IPS DF 4.7 (cell line): ENCODE measurements at regions not wholly inside any gene's neighbourhood (a gene's known extent, or its start where the extent isn't known, plus 50 kb on each side); places are given as distances from the start of the nearest gene placed in this dataset.
"Not testable (repeated sequence)": the region's sequence is repeated elsewhere in the genome, so short reads cannot be mapped to it uniquely, and the experiment has no call there.

Experiments used
- DNase-seq: peaks from one replicate; pipeline ENCODE4 v3.0.0-alpha.2; 2013; ENCODE audit warnings: low spot score; ENCODE audit errors: extremely low read depth

- DNase-seq: peak; percentile 38
These were observed 167.2 kb downstream of the TBC1D2B start for GRCh38 chr15:77910030-77910911.

- DNase-seq: no peak
These were observed 168.2 kb downstream of the TBC1D2B start for GRCh38 chr15:77909182-77909940.

GRCh38 chr15:77908752-77909111, 168.8 kb downstream of the TBC1D2B start:
- DNase-seq: not testable (repeated sequence)

GRCh38 chr15:77907824-77908751, 169.4 kb downstream of the TBC1D2B start:
- no peak for DNase-seq

GRCh38 chr15:77906062-77906990, 171.2 kb downstream of the TBC1D2B start:
- not testable (repeated sequence) for DNase-seq

GRCh38 chr15:77905301-77905920, 172.1 kb downstream of the TBC1D2B start:
- no peak for DNase-seq

- DNase-seq: no peak
These were observed 172.6 kb downstream of the TBC1D2B start for GRCh38 chr15:77904901-77905300.

GRCh38 chr15:77904436-77904821, 173.1 kb downstream of the TBC1D2B start:
- no peak for DNase-seq

GRCh38 chr15:77903761-77904435, 173.6 kb downstream of the TBC1D2B start:
- not testable (repeated sequence) for DNase-seq

- DNase-seq: not testable (repeated sequence)
These were observed 174.4 kb downstream of the TBC1D2B start for GRCh38 chr15:77902921-77903760.

- DNase-seq: no peak
These were observed 175.4 kb downstream of the TBC1D2B start for GRCh38 chr15:77901921-77902750.

- no peak for DNase-seq
These were observed 176.1 kb downstream of the TBC1D2B start for GRCh38 chr15:77901251-77901881.

GRCh38 chr15:77900331-77900963, 177.1 kb downstream of the TBC1D2B start:
- peak; percentile 36 for DNase-seq

GRCh38 chr15:77899776-77900175, 177.7 kb downstream of the TBC1D2B start:
- DNase-seq: not testable (repeated sequence)

- DNase-seq: no peak
These were observed 178.4 kb downstream of the TBC1D2B start for GRCh38 chr15:77898811-77899730.
